HS-27A (cell line): ENCODE measurements at regions not wholly inside any gene's neighbourhood (a gene's known extent, or its start where the extent isn't known, plus 50 kb on each side); places are given as distances from the start of the nearest gene placed in this dataset.
"Not testable (repeated sequence)": the region's sequence is repeated elsewhere in the genome, so short reads cannot be mapped to it uniquely, and the experiment has no call there.

Experiments used
- DNase-seq: peaks from one replicate; pipeline ENCODE4 v3.0.0-alpha.2; 2012; ENCODE audit warnings: low read depth, missing footprints

DNA sequence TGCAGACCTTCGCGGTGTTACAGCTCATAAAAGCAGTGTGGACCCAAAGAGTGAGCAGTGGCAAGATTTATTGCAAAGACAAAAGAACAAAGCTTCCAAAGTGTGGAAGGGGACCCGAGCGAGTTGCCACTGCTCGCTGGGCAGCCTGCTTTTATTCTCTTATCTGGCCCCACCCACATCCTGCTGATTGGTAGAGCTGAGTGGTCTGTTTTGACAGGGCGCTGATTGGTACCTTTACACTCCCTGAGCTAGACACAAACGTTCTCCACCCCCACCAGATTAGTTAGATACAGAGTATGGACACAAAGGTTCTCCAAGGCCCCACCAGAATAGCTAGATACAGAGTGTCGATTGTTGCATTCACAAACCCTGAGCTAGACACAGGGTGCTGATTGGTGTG, 156.2 kb upstream of the GIMD1 start:
- not testable (repeated sequence) for DNase-seq

- peak; percentile 33 for DNase-seq
Measured at GRCh38 chr4:106522839-106523238, 154.3 kb upstream of the GIMD1 start.

GRCh38 chr4:106512706-106513105, 144.1 kb upstream of the GIMD1 start:
- DNase-seq: no peak

GRCh38 chr4:106507440-106507839, 138.9 kb upstream of the GIMD1 start:
- DNase-seq: no peak

DNA sequence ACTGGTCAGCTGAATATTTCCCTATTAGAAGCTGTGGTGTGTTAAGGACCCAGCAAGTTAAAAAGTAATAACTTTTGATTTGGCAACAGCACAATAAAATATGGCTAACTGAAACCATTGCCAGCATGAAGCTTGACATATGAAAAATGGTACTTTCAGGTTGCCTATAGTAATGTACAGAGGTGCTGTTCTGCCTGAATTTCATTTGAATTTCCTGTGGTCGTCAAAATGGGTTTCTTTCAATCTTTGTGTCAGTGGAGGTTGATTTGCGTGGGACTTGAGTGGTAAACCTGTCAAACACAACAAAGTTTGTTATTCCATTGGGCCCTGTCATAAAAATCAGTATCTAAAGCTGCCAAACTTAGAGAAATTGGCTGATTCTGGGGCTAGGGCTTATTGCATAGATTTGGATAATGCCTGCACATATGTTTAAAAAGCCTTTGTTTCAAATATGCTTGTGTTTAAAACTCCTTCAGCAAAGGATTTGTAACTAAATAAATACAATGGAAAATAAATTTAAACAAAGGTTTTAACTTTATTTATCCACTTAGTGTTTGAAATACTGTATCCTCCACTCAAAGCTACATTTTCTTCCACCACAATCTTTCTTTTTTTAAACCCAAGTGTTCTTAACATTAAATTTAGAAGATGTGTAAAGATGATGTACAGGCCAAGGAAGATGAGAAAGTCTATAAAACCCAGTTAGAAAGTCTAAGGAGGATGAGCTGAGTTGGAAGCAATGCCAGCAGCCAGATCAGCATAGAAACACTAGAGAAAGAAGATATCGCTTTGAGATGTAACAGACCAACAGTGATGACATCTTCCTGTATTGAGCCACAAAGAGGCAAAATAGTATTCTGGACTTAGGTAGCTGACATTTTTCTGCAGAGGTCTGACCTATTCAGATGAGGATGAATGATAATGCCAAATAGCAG, 134.8 kb upstream of the GIMD1 start:
- no peak for DNase-seq

DNA sequence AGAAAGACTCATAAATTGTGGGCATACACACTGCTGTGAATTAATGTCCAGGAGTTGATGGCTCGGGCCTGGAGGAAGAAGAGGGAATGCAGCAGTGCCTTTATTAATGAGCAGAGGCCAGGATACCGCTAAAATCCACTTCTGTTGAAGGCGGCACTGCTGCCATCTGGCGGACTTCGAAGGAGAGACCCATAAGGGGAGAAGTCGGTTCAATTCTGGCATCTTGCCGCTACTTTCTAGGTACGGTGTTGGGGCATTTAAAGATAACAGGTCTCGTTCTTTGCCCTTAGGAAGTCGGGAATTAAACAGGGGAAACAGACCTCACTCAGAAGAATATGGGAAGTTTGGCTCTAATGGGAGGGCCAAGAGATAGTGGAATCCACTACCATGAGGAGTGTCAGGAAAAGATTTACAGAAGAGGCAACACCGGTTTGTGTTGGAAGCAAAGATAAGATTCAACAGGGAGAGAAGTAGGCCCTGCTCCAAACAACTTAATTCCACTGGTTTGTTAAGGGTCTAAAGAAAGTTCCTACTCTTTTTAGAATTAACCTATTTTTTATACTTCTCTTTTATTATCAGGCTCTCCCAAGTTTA, 133.6 kb upstream of the GIMD1 start:
- no peak for DNase-seq

DNA sequence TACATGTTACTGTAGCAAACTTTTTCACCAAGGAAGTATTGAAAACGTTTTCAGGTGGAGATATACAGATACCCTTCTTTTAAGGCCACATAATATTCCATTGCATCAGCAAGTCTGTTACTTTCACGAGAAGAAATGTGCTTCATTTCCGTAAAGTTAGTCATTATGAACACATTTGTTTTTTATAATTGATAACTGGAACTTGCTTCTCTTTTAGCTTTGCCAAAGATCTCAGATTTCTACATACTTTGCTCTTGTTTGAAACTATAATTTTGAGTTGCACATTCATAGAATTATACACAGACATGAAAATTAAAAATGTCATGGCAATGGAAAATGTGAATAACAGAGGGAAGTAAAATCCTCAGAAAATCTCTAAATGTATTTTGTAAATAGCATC, 128.7 kb upstream of the GIMD1 start:
- DNase-seq: no peak

- DNase-seq: no peak
Measured at GRCh38 chr4:106496061-106496460, 127.5 kb upstream of the GIMD1 start.

- no peak for DNase-seq
Measured at GRCh38 chr4:106495476-106495875, 126.9 kb upstream of the GIMD1 start.

GRCh38 chr4:106494066-106494465, 125.5 kb upstream of the GIMD1 start:
- peak; percentile 14 for DNase-seq

GRCh38 chr4:106493086-106493485, 124.5 kb upstream of the GIMD1 start:
- no peak for DNase-seq

GRCh38 chr4:106486533-106486932, 118.0 kb upstream of the GIMD1 start:
- DNase-seq: no peak

GRCh38 chr4:106481801-106482200, 113.2 kb upstream of the GIMD1 start:
- DNase-seq: no peak

- no peak for DNase-seq
Measured at GRCh38 chr4:106478152-106478551, 109.6 kb upstream of the GIMD1 start.

- no peak for DNase-seq
Measured at GRCh38 chr4:106476741-106477140, 108.2 kb upstream of the GIMD1 start.

GRCh38 chr4:106473515-106473914, 104.9 kb upstream of the GIMD1 start:
- no peak for DNase-seq

DNA sequence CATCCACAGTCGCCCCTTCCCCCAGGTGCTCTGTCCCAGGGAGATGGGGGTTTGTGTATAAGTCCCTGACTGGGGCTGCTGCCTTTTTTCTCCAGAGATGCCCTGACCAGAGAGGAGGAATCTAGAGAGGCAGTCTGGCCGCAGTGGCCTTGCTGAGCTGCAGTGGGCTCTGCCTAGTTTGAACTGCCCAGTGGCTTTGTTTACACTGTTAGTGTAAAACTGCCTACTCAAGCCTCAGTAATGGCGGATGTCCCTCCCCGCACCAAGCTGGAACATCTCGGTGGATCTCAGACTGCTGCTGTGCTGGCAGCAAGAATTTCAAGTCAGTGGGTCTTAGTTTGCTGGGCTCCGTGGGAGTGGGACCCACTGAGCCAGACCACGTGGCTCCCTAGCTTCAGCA, 102.6 kb upstream of the GIMD1 start:
- no peak for DNase-seq

- no peak for DNase-seq
Measured at GRCh38 chr4:106463622-106464021, 95.0 kb upstream of the GIMD1 start.

GRCh38 chr4:106454581-106454980, 86.0 kb upstream of the GIMD1 start:
- no peak for DNase-seq

GRCh38 chr4:106454021-106454420, 85.4 kb upstream of the GIMD1 start:
- DNase-seq: no peak

GRCh38 chr4:106451091-106451490, 82.5 kb upstream of the GIMD1 start:
- DNase-seq: no peak

DNA sequence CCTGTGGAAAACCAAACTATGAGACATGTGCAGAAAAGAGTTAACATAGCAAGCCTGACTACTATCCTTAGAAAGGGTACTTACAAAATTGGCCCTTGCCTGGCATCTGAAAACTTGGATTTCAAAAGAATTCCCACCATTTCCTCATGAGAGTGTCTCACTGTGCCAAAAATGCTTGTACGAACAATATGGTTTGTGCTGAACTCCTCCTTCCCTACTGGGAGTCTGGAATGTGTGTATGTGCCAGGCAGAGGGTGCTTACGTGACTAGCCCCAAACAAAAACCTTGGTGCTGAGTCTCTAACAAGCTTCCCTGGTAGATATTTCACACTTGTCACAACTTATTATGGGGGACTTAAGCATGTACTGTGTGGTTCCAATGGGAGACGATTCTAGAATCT, 81.7 kb upstream of the GIMD1 start:
- DNase-seq: no peak

- peak; percentile 64 for DNase-seq
Measured at GRCh38 chr4:106444557-106444956, 76.0 kb upstream of the GIMD1 start.

DNA sequence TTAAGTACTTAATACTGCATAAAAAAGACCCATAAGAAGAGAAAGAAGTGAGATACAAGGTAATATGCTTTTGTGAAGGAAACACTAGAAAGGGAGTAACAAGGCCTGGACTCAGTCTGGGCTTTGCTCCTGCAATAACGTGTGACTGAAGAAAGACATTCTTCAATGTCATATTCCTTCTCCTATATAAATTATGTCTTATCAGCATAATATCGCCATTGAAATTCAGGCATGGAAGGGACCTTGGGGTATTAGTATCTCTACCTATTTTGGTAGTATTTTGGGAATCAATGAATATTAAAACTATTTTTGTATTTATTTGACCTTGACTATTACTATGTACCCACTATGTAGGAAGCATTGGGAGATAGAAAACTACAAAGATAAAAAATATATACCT, 62.2 kb upstream of the GIMD1 start:
- no peak for DNase-seq
